IMR-90 (cell line): ENCODE measurements at regions not wholly inside any gene's neighbourhood (a gene's known extent, or its start where the extent isn't known, plus 50 kb on each side); places are given as distances from the start of the nearest gene placed in this dataset.

Experiments used
- BHLHE40 ChIP-seq: fragments of 150-350 bp; IDR thresholded peaks from 2 replicates; pipeline ENCODE4 v1.6.1; 2016; ENCODE audit warnings: mild to moderate bottlenecking, low read depth, low read length
- CEBPB ChIP-seq: IDR thresholded peaks from 2 replicates; pipeline ENCODE4 v1.6.1; 2012; ENCODE audit warnings: low read depth, low read length, improper control_type of control experiment
- CHD1 ChIP-seq: IDR thresholded peaks from 2 replicates; pipeline ENCODE4 v1.6.1; 2012; ENCODE audit warnings: low read depth, low read length, improper control_type of control experiment
- FOS ChIP-seq: fragments of 150-350 bp; IDR thresholded peaks from 2 replicates; pipeline ENCODE4 v1.6.1; 2016; ENCODE audit warnings: low read depth, low read length
- MAZ ChIP-seq: IDR thresholded peaks from 2 replicates; pipeline ENCODE4 v1.6.1; 2012; ENCODE audit warnings: low read depth, mild to moderate bottlenecking, low read length, improper control_type of control experiment, moderate library complexity, borderline replicate concordance
- MXI1 ChIP-seq: IDR thresholded peaks from 2 replicates; pipeline ENCODE4 v1.6.1; 2012; ENCODE audit warnings: low read depth, mild to moderate bottlenecking, low read length, moderate library complexity, borderline replicate concordance
- POLR2A ChIP-seq: IDR thresholded peaks from 2 replicates; pipeline ENCODE4 v1.6.1; 2012; ENCODE audit warnings: mild to moderate bottlenecking, low read depth, low read length
- RAD21 ChIP-seq: IDR thresholded peaks from 2 replicates; pipeline ENCODE4 v1.6.1; 2012; ENCODE audit warnings: low read length, improper control_type of control experiment
- RCOR1 ChIP-seq: IDR thresholded peaks from 2 replicates; pipeline ENCODE4 v1.6.1; 2012; ENCODE audit warnings: mild to moderate bottlenecking, low read length, improper control_type of control experiment; ENCODE audit not compliant: insufficient replicate concordance
- RFX5 ChIP-seq: IDR thresholded peaks from 2 replicates; pipeline ENCODE4 v1.8.0; 2012; ENCODE audit warnings: low read depth, mild to moderate bottlenecking, low read length, moderate library complexity
- SMC3 ChIP-seq: fragments of 150-350 bp; IDR thresholded peaks from 2 replicates; pipeline ENCODE4 v1.6.1; 2016; ENCODE audit warnings: low read depth, mild to moderate bottlenecking, antibody characterized with exemption, low read length, moderate library complexity
- TF ChIP-seq, protein P1 (sequence below): conservative IDR thresholded peaks from 2 replicates; pipeline ENCODE4 v1.5.1; 2012; ENCODE audit warnings: mild to moderate bottlenecking, low read depth, low read length, improper control_type of control experiment
- TF ChIP-seq, protein P2 (sequence below): fragments of 150-350 bp; IDR thresholded peaks from 2 replicates; pipeline ENCODE4 v1.6.1; 2017; ENCODE audit warnings: mild to moderate bottlenecking, antibody characterized with exemption, low read length, low read depth
- TF ChIP-seq, protein P3 (sequence below): fragments of 150-350 bp; IDR thresholded peaks from 2 replicates; pipeline ENCODE4 v1.6.1; 2016; ENCODE audit warnings: low read depth, mild to moderate bottlenecking, low read length, moderate library complexity, borderline replicate concordance

DNA sequence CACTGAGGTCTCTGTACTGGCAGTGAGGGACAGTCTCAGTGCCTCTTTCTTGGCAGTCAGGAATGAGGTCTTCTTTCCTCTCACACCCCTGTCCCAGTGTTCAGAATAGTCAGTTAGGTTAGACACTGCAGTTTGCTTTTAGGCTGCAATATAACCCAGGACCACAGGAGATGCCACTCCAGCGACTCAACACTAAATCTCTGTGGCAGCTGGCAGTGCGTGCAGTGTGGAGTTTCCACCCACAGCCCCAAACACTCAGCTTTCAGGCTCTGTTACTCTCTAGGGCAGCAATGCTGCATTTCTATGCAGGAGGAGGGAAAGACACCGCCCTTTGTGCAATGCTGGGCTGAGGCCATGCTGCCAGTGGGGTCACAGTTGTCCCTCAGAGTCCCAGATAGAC is 150.2 kb upstream of the SUCLG2 start:
- TF ChIP-seq RFX5 (no peak), POLR2A (no peak), RAD21 (no peak), CEBPB (no peak), SMC3 (no peak), FOS (no peak), MAZ (no peak), CHD1 (no peak), RCOR1 (no peak), MXI1 (no peak), BHLHE40 (no peak)
- TF ChIP-seq, protein P1, sequence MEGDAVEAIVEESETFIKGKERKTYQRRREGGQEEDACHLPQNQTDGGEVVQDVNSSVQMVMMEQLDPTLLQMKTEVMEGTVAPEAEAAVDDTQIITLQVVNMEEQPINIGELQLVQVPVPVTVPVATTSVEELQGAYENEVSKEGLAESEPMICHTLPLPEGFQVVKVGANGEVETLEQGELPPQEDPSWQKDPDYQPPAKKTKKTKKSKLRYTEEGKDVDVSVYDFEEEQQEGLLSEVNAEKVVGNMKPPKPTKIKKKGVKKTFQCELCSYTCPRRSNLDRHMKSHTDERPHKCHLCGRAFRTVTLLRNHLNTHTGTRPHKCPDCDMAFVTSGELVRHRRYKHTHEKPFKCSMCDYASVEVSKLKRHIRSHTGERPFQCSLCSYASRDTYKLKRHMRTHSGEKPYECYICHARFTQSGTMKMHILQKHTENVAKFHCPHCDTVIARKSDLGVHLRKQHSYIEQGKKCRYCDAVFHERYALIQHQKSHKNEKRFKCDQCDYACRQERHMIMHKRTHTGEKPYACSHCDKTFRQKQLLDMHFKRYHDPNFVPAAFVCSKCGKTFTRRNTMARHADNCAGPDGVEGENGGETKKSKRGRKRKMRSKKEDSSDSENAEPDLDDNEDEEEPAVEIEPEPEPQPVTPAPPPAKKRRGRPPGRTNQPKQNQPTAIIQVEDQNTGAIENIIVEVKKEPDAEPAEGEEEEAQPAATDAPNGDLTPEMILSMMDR = no peak
- TF ChIP-seq, protein P2, sequence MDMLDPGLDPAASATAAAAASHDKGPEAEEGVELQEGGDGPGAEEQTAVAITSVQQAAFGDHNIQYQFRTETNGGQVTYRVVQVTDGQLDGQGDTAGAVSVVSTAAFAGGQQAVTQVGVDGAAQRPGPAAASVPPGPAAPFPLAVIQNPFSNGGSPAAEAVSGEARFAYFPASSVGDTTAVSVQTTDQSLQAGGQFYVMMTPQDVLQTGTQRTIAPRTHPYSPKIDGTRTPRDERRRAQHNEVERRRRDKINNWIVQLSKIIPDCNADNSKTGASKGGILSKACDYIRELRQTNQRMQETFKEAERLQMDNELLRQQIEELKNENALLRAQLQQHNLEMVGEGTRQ = no peak
- TF ChIP-seq, protein P3, sequence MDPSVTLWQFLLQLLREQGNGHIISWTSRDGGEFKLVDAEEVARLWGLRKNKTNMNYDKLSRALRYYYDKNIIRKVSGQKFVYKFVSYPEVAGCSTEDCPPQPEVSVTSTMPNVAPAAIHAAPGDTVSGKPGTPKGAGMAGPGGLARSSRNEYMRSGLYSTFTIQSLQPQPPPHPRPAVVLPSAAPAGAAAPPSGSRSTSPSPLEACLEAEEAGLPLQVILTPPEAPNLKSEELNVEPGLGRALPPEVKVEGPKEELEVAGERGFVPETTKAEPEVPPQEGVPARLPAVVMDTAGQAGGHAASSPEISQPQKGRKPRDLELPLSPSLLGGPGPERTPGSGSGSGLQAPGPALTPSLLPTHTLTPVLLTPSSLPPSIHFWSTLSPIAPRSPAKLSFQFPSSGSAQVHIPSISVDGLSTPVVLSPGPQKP = no peak
